Gastrocnemius medialis (tissue), 4 donors: ENCODE measurements at regions not wholly inside any gene's neighbourhood (a gene's known extent, or its start where the extent isn't known, plus 50 kb on each side); places are given as distances from the start of the nearest gene placed in this dataset.

Experiments
- POLR2A ChIP-seq, 2 donors: fragments of 450-650 bp; IDR thresholded peaks; one replicate each; pipeline ENCODE4 v1.6.1; 2017; ENCODE audit warnings: antibody characterized with exemption in 2 of 2, mild to moderate bottlenecking in 2 of 2, moderate library complexity in 2 of 2
- TF ChIP-seq, protein P1 (sequence below), 5 experiments: fragments of 450-650 bp in 3 of 5; fragments of 200-600 bp in 2 of 5; sonication (generic) in 2 of 5; IDR thresholded peaks in 4 of 5; conservative IDR thresholded peaks in 1 of 5; 1 replicate in 4 of 5; 2 replicates in 1 of 5; pipeline ENCODE4 v1.5.1; 2016 to 2019; ENCODE audit warnings: antibody characterized with exemption in 5 of 5, mild to moderate bottlenecking in 3 of 5, moderate library complexity in 3 of 5

- TF ChIP-seq, protein P1, sequence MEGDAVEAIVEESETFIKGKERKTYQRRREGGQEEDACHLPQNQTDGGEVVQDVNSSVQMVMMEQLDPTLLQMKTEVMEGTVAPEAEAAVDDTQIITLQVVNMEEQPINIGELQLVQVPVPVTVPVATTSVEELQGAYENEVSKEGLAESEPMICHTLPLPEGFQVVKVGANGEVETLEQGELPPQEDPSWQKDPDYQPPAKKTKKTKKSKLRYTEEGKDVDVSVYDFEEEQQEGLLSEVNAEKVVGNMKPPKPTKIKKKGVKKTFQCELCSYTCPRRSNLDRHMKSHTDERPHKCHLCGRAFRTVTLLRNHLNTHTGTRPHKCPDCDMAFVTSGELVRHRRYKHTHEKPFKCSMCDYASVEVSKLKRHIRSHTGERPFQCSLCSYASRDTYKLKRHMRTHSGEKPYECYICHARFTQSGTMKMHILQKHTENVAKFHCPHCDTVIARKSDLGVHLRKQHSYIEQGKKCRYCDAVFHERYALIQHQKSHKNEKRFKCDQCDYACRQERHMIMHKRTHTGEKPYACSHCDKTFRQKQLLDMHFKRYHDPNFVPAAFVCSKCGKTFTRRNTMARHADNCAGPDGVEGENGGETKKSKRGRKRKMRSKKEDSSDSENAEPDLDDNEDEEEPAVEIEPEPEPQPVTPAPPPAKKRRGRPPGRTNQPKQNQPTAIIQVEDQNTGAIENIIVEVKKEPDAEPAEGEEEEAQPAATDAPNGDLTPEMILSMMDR (IDR thresholded peaks at IDR 0.05 in 4 of 5, conservative IDR thresholded peaks at IDR 0.05 in 1 of 5): no peak
- no peak for TF ChIP-seq POLR2A (IDR thresholded peaks at IDR 0.05)
Observed at GRCh38 chr6:54011277-54011648, 100.0 kb upstream of the MLIP start.
